Type B pancreatic cell (in vitro differentiated cells): ENCODE measurements at regions not wholly inside any gene's neighbourhood (a gene's known extent, or its start where the extent isn't known, plus 50 kb on each side); places are given as distances from the start of the nearest gene placed in this dataset.

Experiments used
- DNase-seq: peaks from one replicate; pipeline ENCODE4 v3.0.0; 2021; ENCODE audit warnings: mixed read lengths; ENCODE audit not compliant: unreplicated experiment; ENCODE audit errors: extremely low spot score
- H3K27ac Mint-ChIP-seq: 2 replicates; pipeline ENCODE4 v1.8.0; 2021; ENCODE audit warnings: mild to moderate bottlenecking, mixed read lengths
- H3K27me3 Mint-ChIP-seq: 2 replicates; pipeline ENCODE4 v1.8.0; 2021; ENCODE audit warnings: mixed read lengths
- H3K36me3 Mint-ChIP-seq: 2 replicates; pipeline ENCODE4 v1.8.0; 2021; ENCODE audit warnings: mixed read lengths
- H3K4me1 Mint-ChIP-seq: one replicate; pipeline ENCODE4 v1.8.0; 2021; ENCODE audit warnings: mixed read lengths; ENCODE audit not compliant: unreplicated experiment
- H3K4me3 Mint-ChIP-seq: 2 replicates; pipeline ENCODE4 v1.8.0; 2021; ENCODE audit warnings: mild to moderate bottlenecking, mixed read lengths
- H3K9me3 Mint-ChIP-seq: 2 replicates; pipeline ENCODE4 v1.8.0; 2021; ENCODE audit warnings: mixed read lengths
- TF ChIP-seq, protein P1 (sequence below): fragments of 200-600 bp; sonication (generic); conservative IDR thresholded peaks from 2 replicates; pipeline ENCODE4 v1.5.0; 2021; ENCODE audit warnings: antibody characterized with exemption, mild to moderate bottlenecking

DNA sequence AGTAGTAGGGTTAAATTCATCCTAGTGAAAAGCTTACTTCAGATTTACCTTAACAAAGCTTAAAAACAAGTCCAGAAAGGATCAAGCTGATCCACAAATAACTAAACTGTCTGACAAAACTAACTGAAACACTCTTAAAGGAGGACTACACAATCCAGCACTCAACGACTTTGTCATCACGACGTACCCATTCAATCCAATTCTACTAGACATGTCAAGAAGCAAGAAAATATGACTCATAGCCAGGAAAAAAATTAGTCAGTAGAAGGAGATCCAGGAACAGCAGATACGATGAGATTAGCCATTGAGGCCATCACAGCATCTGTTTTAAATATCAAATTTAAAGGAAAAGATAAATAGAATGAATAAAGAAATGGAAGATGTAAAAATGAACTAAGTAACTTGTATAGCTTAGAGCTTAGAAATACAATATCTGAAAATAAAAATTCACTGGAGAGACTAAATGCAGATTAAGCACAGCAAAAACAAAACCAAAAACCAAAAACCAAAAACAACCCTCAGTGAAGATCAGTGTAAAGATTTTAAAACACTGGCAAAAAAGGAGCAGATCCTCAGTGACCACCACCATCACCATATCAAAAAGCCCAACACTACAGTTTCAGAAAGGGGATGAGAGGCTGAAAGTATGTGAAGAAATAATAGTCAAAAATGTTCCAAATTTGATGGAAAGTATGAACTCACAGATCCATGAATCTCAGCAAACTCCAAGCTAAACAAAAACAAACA is 95.0 kb upstream of the CCND2 start:
- Mint-ChIP-seq H3K27ac (no peak overlapping the region), H3K36me3 (no peaks in the 10 kb centered on the region), H3K27me3 (peaks cover 5% of the 10 kb centered on the region), H3K4me3 (no peak overlapping the region), H3K9me3 (no peaks in the 10 kb centered on the region), H3K4me1 (no peaks in the 10 kb centered on the region)
- no peak for DNase-seq
- TF ChIP-seq, protein P1, sequence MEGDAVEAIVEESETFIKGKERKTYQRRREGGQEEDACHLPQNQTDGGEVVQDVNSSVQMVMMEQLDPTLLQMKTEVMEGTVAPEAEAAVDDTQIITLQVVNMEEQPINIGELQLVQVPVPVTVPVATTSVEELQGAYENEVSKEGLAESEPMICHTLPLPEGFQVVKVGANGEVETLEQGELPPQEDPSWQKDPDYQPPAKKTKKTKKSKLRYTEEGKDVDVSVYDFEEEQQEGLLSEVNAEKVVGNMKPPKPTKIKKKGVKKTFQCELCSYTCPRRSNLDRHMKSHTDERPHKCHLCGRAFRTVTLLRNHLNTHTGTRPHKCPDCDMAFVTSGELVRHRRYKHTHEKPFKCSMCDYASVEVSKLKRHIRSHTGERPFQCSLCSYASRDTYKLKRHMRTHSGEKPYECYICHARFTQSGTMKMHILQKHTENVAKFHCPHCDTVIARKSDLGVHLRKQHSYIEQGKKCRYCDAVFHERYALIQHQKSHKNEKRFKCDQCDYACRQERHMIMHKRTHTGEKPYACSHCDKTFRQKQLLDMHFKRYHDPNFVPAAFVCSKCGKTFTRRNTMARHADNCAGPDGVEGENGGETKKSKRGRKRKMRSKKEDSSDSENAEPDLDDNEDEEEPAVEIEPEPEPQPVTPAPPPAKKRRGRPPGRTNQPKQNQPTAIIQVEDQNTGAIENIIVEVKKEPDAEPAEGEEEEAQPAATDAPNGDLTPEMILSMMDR = no peak

DNA sequence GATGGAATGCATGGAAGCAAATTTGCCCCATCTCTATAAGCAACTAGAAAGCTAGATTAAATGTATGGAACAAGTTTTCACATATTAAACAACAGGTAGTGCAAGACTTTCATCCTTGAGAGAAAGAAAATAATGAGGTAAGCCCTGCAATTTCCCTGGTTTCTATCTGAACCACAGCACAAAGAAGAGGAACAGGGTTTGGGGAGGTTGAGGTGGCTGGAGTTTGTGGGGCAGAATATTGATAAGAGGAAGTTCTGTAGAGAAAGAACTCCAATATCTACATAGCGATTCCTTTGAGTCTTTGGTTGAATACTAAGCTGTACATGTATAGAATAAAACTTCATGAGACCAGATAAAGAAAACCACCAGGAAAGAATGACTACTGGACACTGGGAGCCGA is 96.3 kb upstream of the CCND2 start:
- H3K4me1 Mint-ChIP-seq = no peaks in the 10 kb centered on the region
- H3K27ac Mint-ChIP-seq = no peak overlapping the region
- peaks cover 3% of the 10 kb centered on the region for H3K27me3 Mint-ChIP-seq
- no peaks in the 10 kb centered on the region for H3K36me3 Mint-ChIP-seq
- H3K9me3 Mint-ChIP-seq = no peaks in the 10 kb centered on the region
- DNase-seq = no peak
- TF ChIP-seq, protein P1 = no peak
- no peak overlapping the region for H3K4me3 Mint-ChIP-seq

DNA sequence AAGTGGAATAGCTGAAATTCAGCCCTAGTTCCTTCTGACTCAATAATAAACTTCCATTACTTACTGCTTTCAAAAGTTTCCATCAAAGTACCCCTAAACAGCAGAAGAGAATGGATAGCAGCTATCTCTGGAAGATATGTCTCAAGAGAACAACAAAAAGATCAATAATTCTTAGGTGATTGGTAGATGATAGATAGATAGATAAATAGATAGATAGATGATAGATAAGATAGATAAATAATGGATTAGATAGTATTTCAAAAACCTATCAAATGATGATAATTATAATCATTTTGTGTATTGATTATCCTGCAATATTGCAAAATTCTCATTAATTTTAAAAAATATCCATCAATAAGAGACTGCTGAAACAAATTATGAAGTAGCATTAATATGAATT is 97.4 kb upstream of the CCND2 start:
- no peaks in the 10 kb centered on the region for H3K36me3 Mint-ChIP-seq
- H3K9me3 Mint-ChIP-seq = no peaks in the 10 kb centered on the region
- no peak overlapping the region for H3K4me3 Mint-ChIP-seq
- no peak for DNase-seq
- no peak overlapping the region for H3K27ac Mint-ChIP-seq
- no peaks in the 10 kb centered on the region for H3K4me1 Mint-ChIP-seq
- TF ChIP-seq, protein P1 = no peak
- peaks cover 6% of the 10 kb centered on the region for H3K27me3 Mint-ChIP-seq

DNA sequence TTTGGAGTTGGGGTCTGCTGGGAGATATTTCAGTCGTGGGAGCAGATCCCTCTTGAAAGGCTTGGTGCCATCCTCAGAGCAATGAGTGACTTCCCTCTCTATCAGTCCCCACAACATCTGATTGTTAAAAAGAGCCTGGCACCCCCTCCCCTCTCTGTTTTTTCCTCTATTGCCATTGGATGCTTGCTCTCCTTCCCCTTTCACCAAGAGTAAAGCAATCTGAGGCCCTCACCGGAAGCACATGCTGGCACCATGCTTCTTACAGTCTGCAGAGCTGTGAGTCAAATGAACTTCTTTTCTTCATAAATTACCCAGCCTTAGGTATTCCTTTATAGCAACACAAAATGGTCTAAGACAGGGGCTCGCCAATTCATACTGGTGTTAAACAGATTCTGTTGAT is 99.1 kb upstream of the CCND2 start:
- no peaks in the 10 kb centered on the region for H3K4me1 Mint-ChIP-seq

DNA sequence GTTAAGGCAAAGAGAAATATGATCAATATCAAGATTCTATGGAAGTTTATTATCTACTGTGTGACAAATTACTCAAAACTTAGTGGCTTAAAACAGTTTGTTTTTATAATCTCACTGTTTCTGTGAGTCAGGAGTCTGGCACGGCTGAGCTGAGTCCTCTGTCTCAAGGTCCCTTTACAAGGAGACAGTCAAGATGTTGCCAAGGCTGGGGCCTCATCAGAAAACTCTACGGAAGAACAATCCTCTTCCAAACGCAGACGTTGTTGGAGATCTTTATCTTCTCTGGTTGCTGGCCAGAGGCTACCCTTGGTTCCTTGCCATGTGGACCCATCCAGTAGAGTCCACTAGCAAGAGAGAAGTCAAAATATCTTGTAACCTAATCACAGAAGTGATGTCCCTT is 100.6 kb upstream of the CCND2 start:
- Mint-ChIP-seq H3K27me3 (peaks cover 29% of the 10 kb centered on the region), H3K36me3 (no peaks in the 10 kb centered on the region), H3K4me3 (no peak overlapping the region), H3K9me3 (no peaks in the 10 kb centered on the region), H3K27ac (no peak overlapping the region), H3K4me1 (no peaks in the 10 kb centered on the region)
- DNase-seq = no peak
- TF ChIP-seq, protein P1 = no peak

More for the DNA sequence above, 99.1 kb upstream of the CCND2 start:
- H3K36me3 Mint-ChIP-seq = no peaks in the 10 kb centered on the region
- peaks cover 21% of the 10 kb centered on the region for H3K27me3 Mint-ChIP-seq
- no peak overlapping the region for H3K27ac Mint-ChIP-seq
- TF ChIP-seq, protein P1 = no peak
- DNase-seq = no peak
- no peak overlapping the region for H3K4me3 Mint-ChIP-seq
- H3K9me3 Mint-ChIP-seq = no peaks in the 10 kb centered on the region
